ENCODE measurements at regions not wholly inside any gene's neighbourhood (a gene's known extent, or its start where the extent isn't known, plus 50 kb on each side); places are given as distances from the start of the nearest gene placed in this dataset.

GRCh38 chr3:159443266-159443665 is 545.4 kb upstream of the IL12A start:
- TF ChIP-seq CTCF (conservative IDR thresholded peaks at IDR 0.05; ENCODE audit: low read depth in 2 of 2) (no peak), POLR2AphosphoS5 (IDR thresholded peaks at IDR 0.05; ENCODE audit: low read depth) (no peak), REST (IDR thresholded peaks at IDR 0.05; ENCODE audit: unreplicated experiment) (no peak), EZH2 (IDR thresholded peaks at IDR 0.05; ENCODE audit: low read depth, unreplicated experiment) (no peak), ZNF114 (CRISPR knock-in tag; IDR thresholded peaks at IDR 0.05) (no peak), CREB1 (CRISPR knock-in tag; IDR thresholded peaks at IDR 0.05; ENCODE audit: low read depth) (no peak), JUNB (IDR thresholded peaks at IDR 0.05; ENCODE audit: unreplicated experiment) (no peak), EZH2phosphoT487 (IDR thresholded peaks at IDR 0.05; ENCODE audit: unreplicated experiment) (no peak), ZNF331 (CRISPR knock-in tag; IDR thresholded peaks at IDR 0.05; ENCODE audit: low read depth) (no peak), ETS1 (IDR thresholded peaks at IDR 0.05) (no peak), ZNF462 (CRISPR knock-in tag; IDR thresholded peaks at IDR 0.05) (no peak), NANOG (IDR thresholded peaks at IDR 0.05; ENCODE audit: borderline replicate concordance) (no peak)
